Uterus (tissue), 3 donors: ENCODE measurements at regions not wholly inside any gene's neighbourhood (a gene's known extent, or its start where the extent isn't known, plus 50 kb on each side); places are given as distances from the start of the nearest gene placed in this dataset.

Experiments
- DNase-seq, 2 donors: peaks; one replicate each; pipeline ENCODE4 v3.0.0-alpha.2; 2019 to 2020
- H3K27ac ChIP-seq, 2 donors: fragments of 200-600 bp; sonication (generic); 1 replicate in 1 of 2; 2 replicates in 1 of 2; pipeline ENCODE4 v1.5.1; 2016 to 2018
- H3K27me3 ChIP-seq, 2 donors: fragments of 200-600 bp; sonication (generic); one replicate each; pipeline ENCODE4 v1.5.1; 2018 to 2019; ENCODE audit warnings: control low read depth in 1 of 2
- H3K36me3 ChIP-seq, 2 donors: fragments of 200-600 bp; sonication (generic); one replicate each; pipeline ENCODE4 v1.5.1; 2019; ENCODE audit warnings: control low read depth in 1 of 2
- H3K4me1 ChIP-seq, 2 donors: fragments of 200-600 bp; sonication (generic); one replicate each; pipeline ENCODE4 v1.5.1; 2018 to 2019; ENCODE audit warnings: control low read depth in 1 of 2
- H3K4me3 ChIP-seq, 2 donors: fragments of 200-600 bp; sonication (generic); 1 replicate in 1 of 2; 2 replicates in 1 of 2; pipeline ENCODE4 v1.5.1; 2018 to 2019; ENCODE audit warnings: mild to moderate bottlenecking in 1 of 2
- H3K9me3 ChIP-seq, 2 donors: fragments of 200-600 bp; sonication (generic); one replicate each; pipeline ENCODE4 v1.5.1; 2019; ENCODE audit warnings: control low read depth in 1 of 2
- CTCF ChIP-seq, 4 experiments: fragments of 200-600 bp in 2 of 4; fragments of 450-650 bp in 2 of 4; sonication (generic) in 2 of 4; IDR thresholded peaks; one replicate each; pipeline ENCODE4 v1.5.1; 2016 to 2019; ENCODE audit warnings: antibody characterized with exemption in 4 of 4, mild to moderate bottlenecking in 2 of 4, moderate library complexity in 1 of 4
- POLR2A ChIP-seq, 2 donors: fragments of 450-650 bp; IDR thresholded peaks; one replicate each; pipeline ENCODE4 v1.6.1; 2016; ENCODE audit warnings: antibody characterized with exemption in 2 of 2, mild to moderate bottlenecking in 1 of 2, moderate library complexity in 1 of 2
- intact Hi-C: fragments of 100-400 bp; cut with DNase I; formaldehyde crosslinking; loops from one replicate; pipeline ENCODE4 v1.15.1; 2023; ENCODE audit warnings: low total_unique reads
- donor health status: DM: yes; HTN: yes; CAD: no.

- H3K27ac ChIP-seq = no peak overlapping the region
- no peaks in the 10 kb centered on the region for H3K36me3 ChIP-seq
- no peaks in the 10 kb centered on the region for H3K9me3 ChIP-seq
- no peaks in the 10 kb centered on the region for H3K4me1 ChIP-seq
- H3K27me3 ChIP-seq = no peaks in the 10 kb centered on the region
- no peak for TF ChIP-seq POLR2A (IDR thresholded peaks at IDR 0.05)
- TF ChIP-seq CTCF (IDR thresholded peaks at IDR 0.05) = no peak
- H3K4me3 ChIP-seq = no peak overlapping the region
- no peak for DNase-seq
- intact Hi-C loops = no loop called here
Observed at GRCh38 chr21:17427831-17428483, 84.9 kb upstream of the CXADR start.

- Histone ChIP-seq H3K4me1 (no peaks in the 10 kb centered on the region), H3K9me3 (no peaks in the 10 kb centered on the region), H3K27me3 (no peaks in the 10 kb centered on the region), H3K4me3 (no peak overlapping the region), H3K27ac (no peak overlapping the region), H3K36me3 (no peaks in the 10 kb centered on the region)
- intact Hi-C loops = no loop called here
- DNase-seq = no peak
- TF ChIP-seq CTCF (IDR thresholded peaks at IDR 0.05) = no peak
- TF ChIP-seq POLR2A (IDR thresholded peaks at IDR 0.05) = no peak
Observed at GRCh38 chr21:17428484-17428869, 84.4 kb upstream of the CXADR start.

GRCh38 chr21:17428980-17429379 is 83.9 kb upstream of the CXADR start:
- Histone ChIP-seq H3K4me3 (no peak overlapping the region), H3K9me3 (no peaks in the 10 kb centered on the region), H3K36me3 (no peaks in the 10 kb centered on the region), H3K4me1 (no peaks in the 10 kb centered on the region), H3K27me3 (no peaks in the 10 kb centered on the region), H3K27ac (no peak overlapping the region)
- no peak for DNase-seq
- intact Hi-C loops = no loop called here
- no peak for TF ChIP-seq CTCF (IDR thresholded peaks at IDR 0.05)
- no peak for TF ChIP-seq POLR2A (IDR thresholded peaks at IDR 0.05)

- no peak overlapping the region for H3K27ac ChIP-seq
- intact Hi-C loops = no loop called here
- no peak overlapping the region for H3K4me3 ChIP-seq
- no peaks in the 10 kb centered on the region for H3K4me1 ChIP-seq
- H3K27me3 ChIP-seq = no peaks in the 10 kb centered on the region
- no peaks in the 10 kb centered on the region for H3K9me3 ChIP-seq
- TF ChIP-seq POLR2A (IDR thresholded peaks at IDR 0.05) = no peak
- no peak for TF ChIP-seq CTCF (IDR thresholded peaks at IDR 0.05)
- no peaks in the 10 kb centered on the region for H3K36me3 ChIP-seq
- no peak for DNase-seq
Observed at GRCh38 chr21:17429936-17430335, 82.9 kb upstream of the CXADR start.

- Histone ChIP-seq H3K9me3 (no peaks in the 10 kb centered on the region), H3K4me3 (no peak overlapping the region), H3K27me3 (no peaks in the 10 kb centered on the region), H3K36me3 (no peaks in the 10 kb centered on the region), H3K27ac (no peak overlapping the region), H3K4me1 (peaks cover 4% of the 10 kb centered on the region in 2 donors)
- intact Hi-C loops = no loop called here
- TF ChIP-seq CTCF (IDR thresholded peaks at IDR 0.05) (no peak), POLR2A (IDR thresholded peaks at IDR 0.05) (no peak)
- no peak for DNase-seq
Observed at GRCh38 chr21:17432732-17433057, 80.1 kb upstream of the CXADR start.
